Omental fat pad (tissue), 3 donors: ENCODE measurements at regions not wholly inside any gene's neighbourhood (a gene's known extent, or its start where the extent isn't known, plus 50 kb on each side); places are given as distances from the start of the nearest gene placed in this dataset.

Experiments used
- ATAC-seq: fragments of 150-250 bp; one replicate; pipeline ENCODE4 v1.9.1; 2016; ENCODE audit warnings: mild to moderate bottlenecking, moderate library complexity; ENCODE audit not compliant: low FRiP score
- DNase-seq: peaks from one replicate; pipeline ENCODE4 v3.0.0-alpha.2; 2019; ENCODE audit warnings: low spot score
- CTCF ChIP-seq, 3 donors: fragments of 450-650 bp; IDR thresholded peaks; one replicate each; pipeline ENCODE4 v1.5.1; 2016 to 2017; ENCODE audit warnings: antibody characterized with exemption in 3 of 3, mild to moderate bottlenecking in 3 of 3, moderate library complexity in 2 of 3

GRCh38 chr2:47309952-47310800 lies 58.9 kb upstream of the EPCAM start:
- DNase-seq: no peak
- peak; percentile 18 for ATAC-seq
- TF ChIP-seq CTCF (IDR thresholded peaks at IDR 0.05): no peak

GRCh38 chr2:47309472-47309951 lies 59.6 kb upstream of the EPCAM start:
- no peak for TF ChIP-seq CTCF (IDR thresholded peaks at IDR 0.05)
- ATAC-seq: no peak
- no peak for DNase-seq

- no peak for TF ChIP-seq CTCF (IDR thresholded peaks at IDR 0.05)
- ATAC-seq (no peak), DNase-seq (no peak)
These were observed 62.0 kb upstream of the EPCAM start for GRCh38 chr2:47307066-47307465.

GRCh38 chr2:47304654-47305053 lies 64.5 kb upstream of the EPCAM start:
- no peak for TF ChIP-seq CTCF (IDR thresholded peaks at IDR 0.05)
- no peak for ATAC-seq
- DNase-seq: no peak

- no peak for ATAC-seq
- no peak for DNase-seq
- no peak for TF ChIP-seq CTCF (IDR thresholded peaks at IDR 0.05)
These were observed 65.6 kb upstream of the EPCAM start for GRCh38 chr2:47303341-47304148.

GRCh38 chr2:47302308-47302707 lies 66.8 kb upstream of the EPCAM start:
- TF ChIP-seq CTCF (IDR thresholded peaks at IDR 0.05): no peak
- peak; percentile 70 for ATAC-seq

More at GRCh38 chr2:47302308-47302707, 66.8 kb upstream of the EPCAM start:
- no peak for DNase-seq
